HepG2 (cell line): ENCODE measurements at regions not wholly inside any gene's neighbourhood (a gene's known extent, or its start where the extent isn't known, plus 50 kb on each side); places are given as distances from the start of the nearest gene placed in this dataset.

Experiments
- ATAC-seq: fragments of 200-7000 bp; cut with Tn5 transposase; 3 replicates; pipeline ENCODE4 v1.9.1; 2020; ENCODE audit warnings: mild to moderate bottlenecking, moderate library complexity
- BruUV-seq: library from RNA; stranded (reverse); fragments of 400-500 nt; replicated peaks from 2 replicates; lab custom pipeline; 2021; lab: Mats Ljungman, UMichigan
- CTCF ChIA-PET: fragments of 300-600 bp; formaldehyde crosslinking; extraction: SDS; loops from one replicate; lab custom pipeline; 2021; ENCODE audit warnings: low total read pairs, inconsistent platforms, low intra/inter-chr PET ratio; lab: Yijun Ruan, JAX
- POLR2A ChIA-PET: fragments of 350-600 bp; sonication (Branson Sonifier 250); formaldehyde crosslinking; loops from one replicate; lab custom pipeline; 2020; ENCODE audit warnings: antibody characterized with exemption, inconsistent platforms; lab: Yijun Ruan, JAX
- DNase-seq: peaks from one replicate; pipeline ENCODE4 v3.0.0-alpha.2; 2015; ENCODE audit warnings: low spot score
- FAIRE-seq: peaks from 3 replicates; lab custom pipeline; 2011; peaks lifted over from hg19 to GRCh38; lab: Jason Lieb, UNC
- H2AFZ ChIP-seq: one replicate; pipeline ENCODE4 v1.6.1; 2011; ENCODE audit warnings: low read length, inconsistent platforms
- H3K27ac ChIP-seq: fragments of 300-600 bp; 3 replicates; pipeline ENCODE4 v1.8.0; 2011; ENCODE audit warnings: mixed run types, mild to moderate bottlenecking, mixed read lengths, low read length, inconsistent platforms; ENCODE audit not compliant: insufficient read depth; ENCODE audit errors: extremely low read length
- H3K27me3 ChIP-seq, 2 experiments: fragments of 200-600 bp in 1 of 2; 2 replicates in 1 of 2; 3 replicates in 1 of 2; pipeline versions ENCODE4 v1.6.0 to v1.8.0; 2011; ENCODE audit warnings: low read length in 2 of 2, mild to moderate bottlenecking in 2 of 2, moderate library complexity in 2 of 2, inconsistent platforms in 1 of 2; ENCODE audit not compliant: insufficient read depth in 2 of 2, control insufficient read depth in 1 of 2
- H3K36me3 ChIP-seq, 2 experiments: fragments of 200-600 bp in 1 of 2; replicated peaks in 1 of 2; 2 replicates in 1 of 2; 3 replicates in 1 of 2; pipeline versions ENCODE4 v1.5.1 to v1.8.0; 2011; ENCODE audit warnings: low read length in 2 of 2, inconsistent platforms in 1 of 2; ENCODE audit not compliant: insufficient read depth in 2 of 2, control insufficient read depth in 1 of 2
- H3K4me1 ChIP-seq: 2 replicates; pipeline ENCODE4 v1.5.1; 2012; ENCODE audit warnings: low read length, inconsistent platforms; ENCODE audit not compliant: insufficient read depth
- H3K4me2 ChIP-seq: 2 replicates; pipeline ENCODE4 v1.6.0; 2011; ENCODE audit warnings: low read depth, low read length, inconsistent platforms
- H3K4me3 ChIP-seq, 3 experiments: fragments of 200-600 bp in 1 of 3; sonication (generic), shearing (Covaris generic) in 1 of 3; replicated peaks in 1 of 3; 2 replicates each; pipeline ENCODE4 v1.5.1; 2011 to 2016; ENCODE audit warnings: low read length in 3 of 3, inconsistent platforms in 2 of 3, low read depth in 2 of 3, mild to moderate bottlenecking in 2 of 3, control low read depth in 1 of 3, mixed read lengths in 1 of 3; ENCODE audit not compliant: insufficient read depth in 1 of 3
- H3K79me2 ChIP-seq: one replicate; pipeline ENCODE4 v1.6.1; 2011; ENCODE audit warnings: low read length, inconsistent platforms; ENCODE audit not compliant: insufficient read depth
- H3K9ac ChIP-seq: 2 replicates; pipeline ENCODE4 v1.6.0; 2011; ENCODE audit warnings: mild to moderate bottlenecking, low read depth, low read length, inconsistent platforms; ENCODE audit not compliant: insufficient read depth
- H3K9me3 ChIP-seq: 2 replicates; pipeline ENCODE4 v1.5.1; 2012; ENCODE audit warnings: mild to moderate bottlenecking, low read length
- H4K20me1 ChIP-seq: 2 replicates; pipeline ENCODE4 v1.6.0; 2011; ENCODE audit warnings: inconsistent platforms, mild to moderate bottlenecking, low read length, moderate library complexity; ENCODE audit not compliant: insufficient read depth
- AHR ChIP-seq: IDR thresholded peaks from 2 replicates; pipeline ENCODE4 v1.6.1; 2018; ENCODE audit warnings: missing genetic modification reagents, missing compliant biosample characterization
- CBFB ChIP-seq: sonication (generic); formaldehyde crosslinking; IDR thresholded peaks from 2 replicates; pipeline ENCODE4 v1.4.0; 2020; ENCODE audit warnings: missing genetic modification reagents
- HNRNPK ChIP-seq: fragments of 200-400 bp; formaldehyde crosslinking; IDR thresholded peaks from 2 replicates; pipeline ENCODE4 v1.6.1; 2018; ENCODE audit warnings: low read length, low read depth, moderate library complexity, mild to moderate bottlenecking; ENCODE audit not compliant: poor library complexity, severe bottlenecking
- PHF5A ChIP-seq: IDR thresholded peaks from one replicate; pipeline ENCODE4 v1.6.1; 2018; ENCODE audit warnings: low read depth, missing genetic modification reagents; ENCODE audit not compliant: unreplicated experiment
- RAD21 ChIP-seq: fragments of 450-650 bp; formaldehyde crosslinking; IDR thresholded peaks from 2 replicates; pipeline ENCODE4 v1.5.0; 2020; ENCODE audit warnings: mild to moderate bottlenecking
- TBL1XR1 ChIP-seq: fragments of 150-350 bp; IDR thresholded peaks from 2 replicates; pipeline ENCODE4 v1.6.1; 2014; ENCODE audit warnings: borderline replicate concordance, low read length; ENCODE audit not compliant: partially characterized antibody
- THAP8 ChIP-seq: sonication (generic); formaldehyde crosslinking; IDR thresholded peaks from 2 replicates; pipeline ENCODE4 v1.5.1; 2020; ENCODE audit warnings: missing genetic modification reagents, mild to moderate bottlenecking, borderline replicate concordance
- ZBTB26 ChIP-seq: IDR thresholded peaks from 2 replicates; pipeline ENCODE4 v1.6.1; 2016; ENCODE audit warnings: missing compliant biosample characterization, missing genetic modification reagents, borderline replicate concordance
- ZEB1 ChIP-seq: IDR thresholded peaks from 2 replicates; pipeline ENCODE4 v1.6.1; 2012; ENCODE audit warnings: mild to moderate bottlenecking, low read depth, inconsistent platforms; ENCODE audit not compliant: insufficient replicate concordance
- ZFAT ChIP-seq: sonication (generic); formaldehyde crosslinking; conservative IDR thresholded peaks from 2 replicates; pipeline ENCODE4 v1.8.1; 2023; ENCODE audit warnings: missing genetic modification reagents, inconsistent platforms
- ZNF124 ChIP-seq: sonication (generic); formaldehyde crosslinking; IDR thresholded peaks from 2 replicates; pipeline ENCODE4 v1.4.0; 2020; ENCODE audit warnings: missing genetic modification reagents
- ZNF496 ChIP-seq: sonication (generic); formaldehyde crosslinking; IDR thresholded peaks from 2 replicates; pipeline ENCODE4 v1.8.1; 2023; ENCODE audit warnings: mild to moderate bottlenecking, moderate library complexity, missing genetic modification reagents; ENCODE audit not compliant: insufficient replicate concordance
- WGBS: methylation state at CpG from one replicate; pipeline ENCODE4 v1.1.6; 2017; ENCODE audit warnings: low lambda C conversion rate; 5-methylcytosine and 5-hydroxymethylcytosine counted together
- in situ Hi-C: cut with HindIII; loops from 2 replicates; pipeline ENCODE4 v1.10.0; 2017; ENCODE audit warnings: low pct_unique_long_range_greater_than_20kb; ENCODE audit not compliant: extremely low pct_ligation_motif_present
- intact Hi-C: fragments of 100-400 bp; cut with micrococcal nuclease; formaldehyde crosslinking; loops from one replicate; pipeline ENCODE4 v1.10.0; 2022; ENCODE audit not compliant: unreplicated experiment
- TF ChIP-seq, protein P1 (sequence below): sonication (generic); formaldehyde crosslinking; IDR thresholded peaks from 2 replicates; pipeline ENCODE4 v1.4.0; 2020; ENCODE audit warnings: missing genetic modification reagents

GRCh38 chr7:94332571-94332970 is 62.1 kb upstream of the COL1A2 start:
- no TSS peak for BruUV-seq
- Histone ChIP-seq H3K4me2 (no peak overlapping the region), H2AFZ (no peak overlapping the region), H3K9ac (no peak overlapping the region), H3K79me2 (no peaks in the 10 kb centered on the region), H3K4me3 (no peak overlapping the region), H4K20me1 (no peaks in the 10 kb centered on the region), H3K27me3 (peaks cover 0 to 3% of the 10 kb centered on the region in 2 experiments; a peak in 2 of 5 replicates), H3K9me3 (no peaks in the 10 kb centered on the region), H3K27ac (no peak overlapping the region), H3K4me1 (no peaks in the 10 kb centered on the region), H3K36me3 (no peaks in the 10 kb centered on the region)
- in situ Hi-C loops, result no loop called here
- ChIA-PET POLR2A (no interaction called here), CTCF (no interaction called here)
- DNase-seq, result no peak
- no peak for FAIRE-seq
- intact Hi-C loops, result no loop called here
- no peak for ATAC-seq
- 8% methylated on average over 2 of the region's 2 CpGs for WGBS
- TF ChIP-seq PHF5A (CRISPR knock-in tag), result no peak
- TF ChIP-seq CBFB (CRISPR knock-in tag), result no peak
- no peak for TF ChIP-seq ZNF496 (CRISPR knock-in tag)
- no peak for TF ChIP-seq TBL1XR1

DNA sequence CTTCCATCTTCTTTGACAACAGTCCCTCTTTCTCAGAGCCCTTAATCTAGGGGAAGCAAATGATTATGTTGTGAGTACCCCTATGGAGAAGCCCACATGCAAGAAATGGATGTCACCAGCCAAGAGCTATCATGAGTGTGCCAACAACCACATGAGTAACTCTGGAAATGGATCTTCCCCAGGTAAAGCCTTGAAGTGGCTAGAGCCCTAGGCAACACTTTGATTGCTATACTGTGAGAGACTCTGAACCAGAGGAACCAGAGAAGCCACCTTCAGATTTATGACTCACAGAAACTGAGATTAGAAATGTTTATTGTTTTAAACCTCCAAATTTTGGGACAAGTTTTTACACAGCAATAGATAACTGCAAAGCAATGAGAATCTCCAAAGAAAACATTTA is 60.9 kb upstream of the COL1A2 start:
- Histone ChIP-seq H3K4me1 (no peaks in the 10 kb centered on the region), H2AFZ (no peak overlapping the region), H4K20me1 (no peaks in the 10 kb centered on the region), H3K9me3 (no peaks in the 10 kb centered on the region), H3K4me2 (no peak overlapping the region), H3K27ac (no peak overlapping the region), H3K36me3 (no peaks in the 10 kb centered on the region), H3K27me3 (peaks cover 0 to 3% of the 10 kb centered on the region in 2 experiments; a peak in 2 of 5 replicates), H3K9ac (no peak overlapping the region), H3K4me3 (no peak overlapping the region), H3K79me2 (no peaks in the 10 kb centered on the region)
- DNase-seq (no peak), ATAC-seq (no peak), FAIRE-seq (no peak)
- intact Hi-C loops (no loop called here), in situ Hi-C loops (no loop called here)
- no TSS peak for BruUV-seq
- POLR2A ChIA-PET, result no interaction called here
- CTCF ChIA-PET, result no interaction called here
- no peak for TF ChIP-seq AHR (CRISPR knock-in tag)
- no peak for TF ChIP-seq ZEB1
- TF ChIP-seq ZNF124, result no peak
- TF ChIP-seq ZBTB26 (CRISPR knock-in tag), result no peak
- TF ChIP-seq ZFAT (CRISPR knock-in tag), result no peak
- TF ChIP-seq RAD21 (CRISPR knock-in tag), result no peak
- TF ChIP-seq HNRNPK, result no peak
- TF ChIP-seq, protein P1, sequence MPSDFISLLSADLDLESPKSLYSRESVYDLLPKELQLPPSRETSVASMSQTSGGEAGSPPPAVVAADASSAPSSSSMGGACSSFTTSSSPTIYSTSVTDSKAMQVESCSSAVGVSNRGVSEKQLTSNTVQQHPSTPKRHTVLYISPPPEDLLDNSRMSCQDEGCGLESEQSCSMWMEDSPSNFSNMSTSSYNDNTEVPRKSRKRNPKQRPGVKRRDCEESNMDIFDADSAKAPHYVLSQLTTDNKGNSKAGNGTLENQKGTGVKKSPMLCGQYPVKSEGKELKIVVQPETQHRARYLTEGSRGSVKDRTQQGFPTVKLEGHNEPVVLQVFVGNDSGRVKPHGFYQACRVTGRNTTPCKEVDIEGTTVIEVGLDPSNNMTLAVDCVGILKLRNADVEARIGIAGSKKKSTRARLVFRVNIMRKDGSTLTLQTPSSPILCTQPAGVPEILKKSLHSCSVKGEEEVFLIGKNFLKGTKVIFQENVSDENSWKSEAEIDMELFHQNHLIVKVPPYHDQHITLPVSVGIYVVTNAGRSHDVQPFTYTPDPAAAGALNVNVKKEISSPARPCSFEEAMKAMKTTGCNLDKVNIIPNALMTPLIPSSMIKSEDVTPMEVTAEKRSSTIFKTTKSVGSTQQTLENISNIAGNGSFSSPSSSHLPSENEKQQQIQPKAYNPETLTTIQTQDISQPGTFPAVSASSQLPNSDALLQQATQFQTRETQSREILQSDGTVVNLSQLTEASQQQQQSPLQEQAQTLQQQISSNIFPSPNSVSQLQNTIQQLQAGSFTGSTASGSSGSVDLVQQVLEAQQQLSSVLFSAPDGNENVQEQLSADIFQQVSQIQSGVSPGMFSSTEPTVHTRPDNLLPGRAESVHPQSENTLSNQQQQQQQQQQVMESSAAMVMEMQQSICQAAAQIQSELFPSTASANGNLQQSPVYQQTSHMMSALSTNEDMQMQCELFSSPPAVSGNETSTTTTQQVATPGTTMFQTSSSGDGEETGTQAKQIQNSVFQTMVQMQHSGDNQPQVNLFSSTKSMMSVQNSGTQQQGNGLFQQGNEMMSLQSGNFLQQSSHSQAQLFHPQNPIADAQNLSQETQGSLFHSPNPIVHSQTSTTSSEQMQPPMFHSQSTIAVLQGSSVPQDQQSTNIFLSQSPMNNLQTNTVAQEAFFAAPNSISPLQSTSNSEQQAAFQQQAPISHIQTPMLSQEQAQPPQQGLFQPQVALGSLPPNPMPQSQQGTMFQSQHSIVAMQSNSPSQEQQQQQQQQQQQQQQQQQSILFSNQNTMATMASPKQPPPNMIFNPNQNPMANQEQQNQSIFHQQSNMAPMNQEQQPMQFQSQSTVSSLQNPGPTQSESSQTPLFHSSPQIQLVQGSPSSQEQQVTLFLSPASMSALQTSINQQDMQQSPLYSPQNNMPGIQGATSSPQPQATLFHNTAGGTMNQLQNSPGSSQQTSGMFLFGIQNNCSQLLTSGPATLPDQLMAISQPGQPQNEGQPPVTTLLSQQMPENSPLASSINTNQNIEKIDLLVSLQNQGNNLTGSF (CRISPR knock-in tag), result no peak
- TF ChIP-seq THAP8, result no peak
